ENCODE measurements at regions not wholly inside any gene's neighbourhood (a gene's known extent, or its start where the extent isn't known, plus 50 kb on each side); places are given as distances from the start of the nearest gene placed in this dataset.

GRCh38 chr4:180695851-180696250 lies 1547.4 kb upstream of the TENM3 start:
- Histone ChIP-seq H3K27me3 (ENCODE audit: control insufficient read depth, insufficient read depth) (no peaks in the 10 kb centered on the region), H3K9me3 (ENCODE audit: control insufficient read depth, low read length) (no peaks in the 10 kb centered on the region), H3K4me3 (ENCODE audit: low read length) (no peak overlapping the region), H3K4me1 (ENCODE audit: control insufficient read depth, insufficient read depth, low read length) (no peaks in the 10 kb centered on the region), H3K27ac (ENCODE audit: low read length) (no peak overlapping the region)
- WGBS: 56% methylated on average over 1 of the region's 1 CpG
- DNase-seq (no peak), ATAC-seq (no peak)
- intact Hi-C loops (cut with DNase I): no loop called here

GRCh38 chr4:180696460-180697092 lies 1546.6 kb upstream of the TENM3 start:
- Histone ChIP-seq H3K27me3 (ENCODE audit: control insufficient read depth, insufficient read depth) (no peaks in the 10 kb centered on the region), H3K4me3 (ENCODE audit: low read length) (no peak overlapping the region), H3K9me3 (ENCODE audit: control insufficient read depth, low read length) (no peaks in the 10 kb centered on the region), H3K27ac (ENCODE audit: low read length) (no peak overlapping the region), H3K4me1 (ENCODE audit: control insufficient read depth, insufficient read depth, low read length) (no peaks in the 10 kb centered on the region)
- DNase-seq: no peak
- ATAC-seq: no peak
- 66% methylated on average over 3 of the region's 3 CpGs for WGBS
- intact Hi-C loops (cut with DNase I): no loop called here

GRCh38 chr4:180698550-180699195 lies 1544.5 kb upstream of the TENM3 start:
- Histone ChIP-seq H3K27ac (ENCODE audit: low read length) (no peak overlapping the region), H3K4me1 (ENCODE audit: control insufficient read depth, insufficient read depth, low read length) (no peaks in the 10 kb centered on the region), H3K9me3 (ENCODE audit: control insufficient read depth, low read length) (no peaks in the 10 kb centered on the region), H3K4me3 (ENCODE audit: low read length) (no peak overlapping the region), H3K27me3 (ENCODE audit: control insufficient read depth, insufficient read depth) (no peaks in the 10 kb centered on the region)
- DNase-seq (no peak), ATAC-seq (no peak)
- intact Hi-C loops (cut with DNase I): no loop called here
- WGBS: 80% methylated on average over 12 of the region's 12 CpGs

GRCh38 chr4:180706766-180707165 lies 1536.4 kb upstream of the TENM3 start:
- H3K4me1 ChIP-seq (ENCODE audit: control insufficient read depth, insufficient read depth, low read length): no peaks in the 10 kb centered on the region
- H3K27me3 ChIP-seq (ENCODE audit: control insufficient read depth, insufficient read depth): no peaks in the 10 kb centered on the region
- WGBS: 71% methylated on average over 2 of the region's 2 CpGs
- no peak for ATAC-seq
- no peak overlapping the region for H3K4me3 ChIP-seq (ENCODE audit: low read length)
- no peak overlapping the region for H3K27ac ChIP-seq (ENCODE audit: low read length)
- intact Hi-C loops (cut with DNase I): no loop called here
- no peaks in the 10 kb centered on the region for H3K9me3 ChIP-seq (ENCODE audit: control insufficient read depth, low read length)
- no peak for DNase-seq

- Histone ChIP-seq H3K27me3 (ENCODE audit: control insufficient read depth, insufficient read depth) (no peaks in the 10 kb centered on the region), H3K27ac (ENCODE audit: low read length) (no peak overlapping the region), H3K9me3 (ENCODE audit: control insufficient read depth, low read length) (no peaks in the 10 kb centered on the region), H3K4me1 (ENCODE audit: control insufficient read depth, insufficient read depth, low read length) (no peaks in the 10 kb centered on the region), H3K4me3 (ENCODE audit: low read length) (no peak overlapping the region)
- WGBS: 64% methylated on average over 5 of the region's 5 CpGs
- DNase-seq (no peak), ATAC-seq (no peak)
- intact Hi-C loops (cut with DNase I): no loop called here
These were observed 1532.4 kb upstream of the TENM3 start for GRCh38 chr4:180710628-180711337.

GRCh38 chr4:180717451-180718033 lies 1525.7 kb upstream of the TENM3 start:
- 66% methylated on average over 4 of the region's 4 CpGs for WGBS
- H3K4me1 ChIP-seq (ENCODE audit: control insufficient read depth, insufficient read depth, low read length): no peaks in the 10 kb centered on the region

GRCh38 chr4:180721356-180721755 lies 1521.8 kb upstream of the TENM3 start:
- Histone ChIP-seq H3K27ac (ENCODE audit: low read length) (no peak overlapping the region), H3K27me3 (ENCODE audit: control insufficient read depth, insufficient read depth) (no peaks in the 10 kb centered on the region), H3K9me3 (ENCODE audit: control insufficient read depth, low read length) (no peaks in the 10 kb centered on the region), H3K4me1 (ENCODE audit: control insufficient read depth, insufficient read depth, low read length) (no peaks in the 10 kb centered on the region), H3K4me3 (ENCODE audit: low read length) (no peak overlapping the region)
- no peak for DNase-seq
- ATAC-seq: no peak
- 86% methylated on average over 6 of the region's 6 CpGs for WGBS
- intact Hi-C loops (cut with DNase I): no loop called here

More at GRCh38 chr4:180717451-180718033, 1525.7 kb upstream of the TENM3 start:
- no peaks in the 10 kb centered on the region for H3K9me3 ChIP-seq (ENCODE audit: control insufficient read depth, low read length)
- ATAC-seq (no peak), DNase-seq (no peak)
- no peak overlapping the region for H3K27ac ChIP-seq (ENCODE audit: low read length)
- intact Hi-C loops (cut with DNase I): no loop called here
- no peaks in the 10 kb centered on the region for H3K27me3 ChIP-seq (ENCODE audit: control insufficient read depth, insufficient read depth)
- H3K4me3 ChIP-seq (ENCODE audit: low read length): no peak overlapping the region

- H3K9me3 ChIP-seq (ENCODE audit: control insufficient read depth, low read length): no peaks in the 10 kb centered on the region
- no peak overlapping the region for H3K27ac ChIP-seq (ENCODE audit: low read length)
- no peak overlapping the region for H3K4me3 ChIP-seq (ENCODE audit: low read length)
- no peaks in the 10 kb centered on the region for H3K27me3 ChIP-seq (ENCODE audit: control insufficient read depth, insufficient read depth)
- no peak for DNase-seq
- H3K4me1 ChIP-seq (ENCODE audit: control insufficient read depth, insufficient read depth, low read length): no peaks in the 10 kb centered on the region
- no peak for ATAC-seq
- intact Hi-C loops (cut with DNase I): no loop called here
- WGBS: 77% methylated on average over 6 of the region's 6 CpGs
These were observed 1516.6 kb upstream of the TENM3 start for GRCh38 chr4:180726611-180727010.

- Histone ChIP-seq H3K27ac (ENCODE audit: low read length) (no peak overlapping the region), H3K27me3 (ENCODE audit: control insufficient read depth, insufficient read depth) (no peaks in the 10 kb centered on the region), H3K9me3 (ENCODE audit: control insufficient read depth, low read length) (no peaks in the 10 kb centered on the region), H3K4me1 (ENCODE audit: control insufficient read depth, insufficient read depth, low read length) (no peaks in the 10 kb centered on the region), H3K4me3 (ENCODE audit: low read length) (no peak overlapping the region)
- DNase-seq (no peak), ATAC-seq (no peak)
- WGBS: 72% methylated on average over 3 of the region's 3 CpGs
- intact Hi-C loops (cut with DNase I): no loop called here
These were observed 1515.7 kb upstream of the TENM3 start for GRCh38 chr4:180727478-180727877.

GRCh38 chr4:180734753-180735432 lies 1508.3 kb upstream of the TENM3 start:
- Histone ChIP-seq H3K9me3 (ENCODE audit: control insufficient read depth, low read length) (no peaks in the 10 kb centered on the region), H3K27ac (ENCODE audit: low read length) (no peak overlapping the region), H3K4me1 (ENCODE audit: control insufficient read depth, insufficient read depth, low read length) (no peaks in the 10 kb centered on the region), H3K4me3 (ENCODE audit: low read length) (no peak overlapping the region), H3K27me3 (ENCODE audit: control insufficient read depth, insufficient read depth) (no peaks in the 10 kb centered on the region)
- whole genome bisulfite sequencing: 72% methylated on average over 7 of the region's 7 CpGs
- no peak for ATAC-seq
- DNase-seq: no peak
- intact Hi-C loops (cut with DNase I): no loop called here

GRCh38 chr4:180741703-180742102 lies 1501.5 kb upstream of the TENM3 start:
- WGBS: 72% methylated on average over 1 of the region's 1 CpG

More at GRCh38 chr4:180741703-180742102, 1501.5 kb upstream of the TENM3 start:
- no peaks in the 10 kb centered on the region for H3K27me3 ChIP-seq (ENCODE audit: control insufficient read depth, insufficient read depth)
- H3K9me3 ChIP-seq (ENCODE audit: control insufficient read depth, low read length): no peaks in the 10 kb centered on the region
- ATAC-seq (no peak), DNase-seq (no peak)
- H3K27ac ChIP-seq (ENCODE audit: low read length): no peak overlapping the region
- intact Hi-C loops (cut with DNase I): no loop called here
- no peak overlapping the region for H3K4me3 ChIP-seq (ENCODE audit: low read length)
- H3K4me1 ChIP-seq (ENCODE audit: control insufficient read depth, insufficient read depth, low read length): no peaks in the 10 kb centered on the region
